HG02571 (cell line): ENCODE measurements at regions not wholly inside any gene's neighbourhood (a gene's known extent, or its start where the extent isn't known, plus 50 kb on each side); places are given as distances from the start of the nearest gene placed in this dataset.

Source experiments
- ATAC-seq: cut with Tn5 transposase; IDR thresholded peaks from one replicate; pipeline ENCODE4 v1.9.1; 2021; ENCODE audit warnings: mild to moderate bottlenecking, moderate library complexity; ENCODE audit not compliant: unreplicated experiment

DNA sequence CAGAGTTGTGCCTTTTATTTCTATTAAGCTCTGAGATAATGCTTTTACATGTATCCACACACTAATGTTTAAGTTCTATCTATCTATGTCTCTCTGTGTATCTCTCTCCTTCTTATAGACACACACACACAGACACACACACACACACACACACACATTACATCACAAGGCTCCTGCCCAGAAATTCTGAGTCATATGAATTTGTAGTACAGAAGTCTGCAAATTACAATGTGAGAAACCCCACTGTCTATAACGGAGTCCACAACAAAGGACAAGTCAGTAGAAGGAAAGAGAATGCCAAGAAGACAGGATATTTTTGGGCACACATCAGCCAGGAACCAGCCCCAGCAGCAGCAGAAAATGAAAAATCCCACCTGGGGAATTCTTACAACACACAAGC is 142.4 kb downstream of the EN1 start:
- ATAC-seq, result no peak

DNA sequence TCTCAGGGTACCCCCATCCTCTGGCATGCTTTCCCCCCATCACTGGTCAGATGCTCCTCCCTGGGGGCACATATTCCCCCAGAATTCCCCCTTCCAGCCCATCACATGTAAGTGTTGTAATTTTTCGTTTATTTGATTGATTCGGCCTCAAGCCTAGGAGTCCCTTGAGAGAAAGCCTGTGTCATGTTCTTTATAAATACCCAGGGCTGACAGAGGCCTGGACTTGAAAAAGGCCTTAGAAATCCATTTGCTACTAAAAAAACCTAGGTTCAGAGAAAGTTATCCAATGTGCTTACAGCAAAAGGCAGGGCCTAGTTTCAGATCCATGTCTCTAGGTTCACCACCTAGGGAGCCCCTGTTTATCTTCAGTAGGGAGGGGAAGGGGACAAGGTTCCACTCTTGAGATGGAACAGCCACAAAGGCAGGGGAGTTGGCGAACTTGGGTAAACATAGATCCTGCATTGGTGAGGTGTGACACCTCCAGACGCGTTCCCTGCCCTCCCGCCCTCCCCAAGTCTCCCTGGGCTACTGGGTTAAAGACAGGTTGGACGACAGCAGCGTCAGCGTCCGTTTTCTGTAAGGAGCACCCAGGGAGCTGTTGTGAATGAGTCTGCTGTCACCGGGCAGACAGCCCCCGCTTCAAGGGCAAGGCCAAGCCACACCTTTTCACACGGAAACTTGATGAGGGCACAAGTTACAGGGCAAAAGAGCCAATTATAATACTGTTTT is 147.8 kb downstream of the EN1 start:
- ATAC-seq, result no peak

DNA sequence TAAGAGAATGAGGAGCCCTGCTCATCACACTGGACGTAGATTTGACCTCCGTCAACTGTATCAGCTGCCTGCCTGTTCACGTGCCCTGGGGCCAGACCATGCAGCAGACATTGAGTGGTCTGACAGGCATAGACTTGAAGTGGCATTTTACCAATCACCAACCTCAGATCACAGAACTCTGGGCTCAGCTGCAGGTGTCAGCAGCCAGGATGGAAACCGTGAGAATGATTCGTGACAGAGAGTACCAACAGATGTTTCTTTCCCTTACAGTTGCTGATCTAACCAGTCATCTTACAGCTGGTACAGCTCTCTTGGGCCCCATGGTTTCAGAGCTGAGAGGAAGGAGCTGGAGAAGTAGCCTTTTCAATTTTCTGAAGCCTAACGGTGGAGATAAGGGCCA is 148.9 kb downstream of the EN1 start:
- no peak for ATAC-seq

DNA sequence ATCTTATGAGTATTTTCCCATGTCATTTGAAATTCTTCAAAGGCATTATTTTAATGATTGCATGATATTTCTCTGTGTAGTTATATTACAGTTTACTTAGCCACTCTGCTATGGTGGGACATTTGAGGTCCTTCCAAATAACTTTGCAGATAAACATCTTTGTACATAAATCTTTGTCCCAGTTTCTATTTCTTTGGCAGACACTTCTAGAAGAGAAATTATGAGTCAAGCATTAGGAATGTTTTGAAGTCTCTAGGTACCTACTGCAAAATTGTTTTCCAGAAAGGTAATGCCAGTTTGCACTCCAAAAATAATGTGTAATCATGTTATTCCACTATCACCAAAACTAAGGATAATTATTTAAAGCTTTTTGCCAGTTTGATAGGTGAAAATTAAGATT is 149.7 kb downstream of the EN1 start:
- ATAC-seq, result no peak

DNA sequence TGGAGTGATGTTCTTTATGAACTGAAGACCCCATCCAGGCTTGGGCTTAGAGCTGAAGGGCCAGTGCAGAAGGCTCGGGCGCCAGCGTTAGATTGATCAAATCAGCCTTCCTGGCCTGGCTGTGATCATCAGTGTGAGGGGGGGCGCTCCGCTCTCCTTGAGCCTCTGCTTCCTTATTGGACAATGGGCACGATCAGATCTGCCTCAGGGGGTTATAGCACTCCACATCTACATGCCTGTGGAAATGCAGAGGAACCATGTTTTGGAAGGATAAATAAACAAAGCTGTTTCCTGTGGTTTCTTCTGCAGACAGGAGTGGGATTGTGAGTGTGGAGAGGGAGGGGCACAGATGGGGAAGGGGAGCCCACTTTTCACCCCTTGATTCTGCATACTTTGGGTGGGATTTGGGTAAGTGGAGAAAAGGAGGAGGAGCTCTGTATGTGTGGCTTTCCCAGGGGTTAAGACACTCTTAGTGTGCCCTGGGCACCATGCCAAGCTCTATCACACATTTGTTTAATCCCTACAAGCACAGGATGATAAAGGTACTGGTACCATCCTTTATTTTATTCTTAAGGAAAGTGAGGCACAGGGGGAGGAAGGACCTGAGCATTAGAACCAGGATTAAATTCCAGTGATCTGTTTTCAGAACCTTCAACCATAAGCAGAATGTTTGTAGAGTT is 150.5 kb downstream of the EN1 start:
- ATAC-seq, result no peak

DNA sequence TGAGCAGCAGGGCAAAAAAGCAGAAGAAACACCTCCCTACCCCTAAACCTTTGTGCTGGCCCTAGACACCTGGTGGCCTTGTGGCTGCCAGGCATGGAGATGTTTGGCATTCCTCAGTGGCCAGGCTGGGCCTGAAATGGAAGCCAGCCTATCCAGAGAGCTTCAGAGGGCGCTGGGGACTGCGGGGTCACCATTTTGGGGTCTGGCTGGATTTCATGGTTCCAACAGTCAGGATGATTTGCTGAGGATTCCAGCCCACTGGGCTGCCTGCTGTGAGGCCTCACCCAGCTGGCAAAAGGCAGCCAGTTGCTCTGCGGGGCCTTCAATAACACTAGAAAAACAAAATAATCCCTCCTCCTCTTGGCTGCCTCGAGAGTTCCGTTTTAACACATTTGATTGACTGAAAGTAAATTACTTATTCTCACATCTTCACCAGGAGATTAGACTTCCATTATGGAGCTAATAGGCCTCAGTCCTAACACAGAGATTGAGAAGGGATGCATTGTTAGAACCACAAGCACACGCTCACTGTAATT is 154.1 kb downstream of the EN1 start:
- no peak for ATAC-seq

DNA sequence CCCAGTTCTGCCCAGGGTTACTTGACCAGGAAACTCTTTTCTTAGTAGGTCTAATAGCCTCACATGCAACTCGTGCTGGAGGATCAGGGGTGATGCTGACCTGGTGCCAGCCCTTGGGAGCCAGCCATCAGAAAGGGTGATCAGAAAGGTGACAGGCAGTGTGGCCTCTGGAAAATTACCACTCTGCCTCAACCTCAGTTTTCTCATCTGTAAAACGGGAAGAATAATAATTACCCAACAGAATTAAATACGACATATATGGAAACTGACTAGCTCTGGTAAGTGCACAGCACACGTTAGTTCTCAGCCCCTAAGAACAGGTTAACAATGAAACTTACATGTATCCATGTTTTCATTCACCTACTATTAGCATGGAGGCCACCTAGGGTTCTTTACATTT is 157.6 kb downstream of the EN1 start:
- ATAC-seq, result no peak

DNA sequence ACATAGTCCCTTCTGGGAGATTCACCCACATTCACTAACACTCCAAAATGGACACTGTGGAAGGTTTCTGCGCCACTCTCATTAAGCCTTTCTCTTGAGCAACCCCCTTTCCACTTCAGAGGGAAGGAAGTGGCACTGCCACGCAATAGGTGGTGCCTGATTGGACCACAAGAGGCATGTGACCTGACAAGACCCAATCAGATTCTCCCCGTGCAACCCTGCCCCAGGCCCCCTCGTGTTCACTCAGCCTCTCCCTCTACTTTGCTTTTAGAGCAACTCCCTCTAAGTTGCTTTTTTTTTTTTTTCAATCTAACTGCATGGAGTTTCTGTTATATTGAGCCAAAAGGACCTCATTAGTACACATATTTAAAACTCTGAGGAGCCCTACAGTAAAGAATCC is 158.0 kb downstream of the EN1 start:
- ATAC-seq, result no peak

DNA sequence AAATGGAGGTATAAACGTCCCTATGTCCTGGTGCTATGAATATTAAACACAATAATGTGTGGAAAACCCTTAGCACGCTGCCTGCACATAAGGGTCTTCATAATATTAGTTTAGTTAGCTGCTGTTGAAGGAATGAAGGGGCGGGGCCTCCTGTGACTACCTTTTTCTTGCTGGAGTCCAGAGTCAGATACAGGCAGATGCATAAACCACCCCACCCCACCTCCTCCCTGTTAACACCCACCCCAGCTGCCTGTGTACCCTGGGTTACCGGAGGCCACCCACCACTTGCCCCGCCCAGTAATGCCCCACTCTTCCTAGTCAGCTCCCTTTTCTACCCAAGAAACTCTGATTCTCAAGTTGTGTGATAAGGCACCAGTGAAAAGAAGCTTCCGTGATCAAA is 158.4 kb downstream of the EN1 start:
- no peak for ATAC-seq

DNA sequence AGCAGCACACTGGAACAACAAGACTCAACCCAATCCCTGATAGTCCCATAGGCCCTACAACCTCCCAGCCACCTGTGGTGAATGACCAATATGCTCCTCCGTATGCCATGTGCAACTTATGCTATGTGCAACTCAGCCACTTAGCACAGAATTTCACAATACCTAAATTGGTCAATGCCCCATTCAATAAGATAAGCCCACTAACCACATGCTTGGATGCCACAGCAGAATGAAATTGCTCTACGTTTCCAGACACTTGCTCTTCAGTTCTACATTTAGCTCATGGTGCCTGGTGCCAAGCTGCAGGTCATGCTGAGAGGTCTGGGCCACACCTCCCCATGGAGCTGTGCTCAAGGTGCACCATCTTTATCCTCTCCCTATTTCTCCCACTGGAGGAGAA is 159.8 kb downstream of the EN1 start:
- ATAC-seq, result no peak

DNA sequence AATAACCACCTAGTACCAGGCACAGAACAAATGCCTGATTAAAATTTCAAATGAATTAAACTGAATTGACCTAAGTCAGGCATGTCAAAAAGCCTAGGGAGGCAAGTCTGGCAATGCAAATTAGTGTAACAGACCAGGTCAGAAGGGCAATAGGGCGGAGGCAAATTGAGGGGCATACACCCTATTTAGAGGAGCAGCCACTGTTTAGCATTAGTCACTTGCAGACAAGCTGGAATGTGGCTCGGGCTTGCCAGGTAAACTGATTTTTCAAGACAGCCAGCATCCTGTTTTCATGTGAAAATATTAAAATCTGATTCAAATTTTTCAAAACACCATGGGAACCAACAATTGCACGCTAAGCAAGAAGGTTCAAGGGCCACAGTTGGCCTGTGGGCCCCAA is 160.3 kb downstream of the EN1 start:
- ATAC-seq, result no peak

DNA sequence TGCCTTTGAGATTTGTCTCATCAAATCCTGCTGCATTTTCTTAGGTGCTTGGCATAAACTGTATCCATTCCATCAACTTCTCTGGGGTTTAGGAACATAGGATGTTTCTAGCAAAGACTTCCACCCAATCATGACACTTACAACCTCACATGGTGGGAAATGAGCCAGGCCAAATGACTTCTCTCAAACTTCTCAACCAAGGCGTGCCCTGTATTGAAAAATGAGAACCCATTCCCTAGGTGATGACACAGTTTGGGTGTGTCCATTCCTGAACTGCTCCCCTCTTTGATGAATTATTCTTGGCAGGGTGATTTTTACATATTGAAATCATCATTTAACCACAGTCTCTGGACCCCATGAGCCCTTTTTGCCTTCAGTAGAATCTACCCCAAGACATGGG is 161.1 kb downstream of the EN1 start:
- no peak for ATAC-seq

DNA sequence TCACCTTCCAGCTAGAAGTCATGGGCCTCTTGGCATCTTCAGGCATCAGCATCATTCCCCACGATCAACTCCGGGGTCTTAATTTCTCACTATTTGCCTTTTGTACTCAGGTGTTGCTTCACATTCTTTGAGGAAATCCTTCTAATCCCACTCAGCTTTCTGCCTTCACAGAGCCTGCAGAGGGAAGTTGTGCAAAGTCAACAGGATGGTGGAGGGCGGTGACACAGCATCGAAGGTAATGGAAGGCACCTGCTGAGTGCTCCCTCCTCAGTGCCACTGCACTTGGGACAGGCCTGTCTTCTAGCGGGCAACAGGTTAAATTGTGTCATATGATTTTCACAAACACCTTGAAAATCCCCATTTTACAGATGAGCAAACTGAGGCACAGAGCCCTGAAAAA is 164.0 kb downstream of the EN1 start:
- ATAC-seq, result no peak

DNA sequence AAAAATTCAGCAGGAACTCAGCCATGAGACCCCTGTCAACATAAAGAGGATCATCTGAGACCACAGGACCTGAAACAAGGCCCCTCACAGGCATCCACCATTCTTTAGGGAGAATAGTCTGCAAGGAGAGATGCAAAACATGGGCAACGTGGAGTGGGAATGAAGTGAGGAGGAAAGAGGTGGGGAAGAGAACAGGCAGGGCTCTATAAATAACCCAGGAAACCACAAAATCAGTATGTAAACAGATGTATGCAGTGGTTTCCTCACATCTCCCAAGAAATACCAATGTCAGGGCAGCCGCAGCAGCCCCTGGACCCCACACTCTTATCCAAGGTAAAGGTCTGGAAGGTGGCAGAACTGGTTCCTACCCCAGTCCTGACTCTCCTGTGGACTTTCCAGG is 168.5 kb downstream of the EN1 start:
- ATAC-seq, result no peak

DNA sequence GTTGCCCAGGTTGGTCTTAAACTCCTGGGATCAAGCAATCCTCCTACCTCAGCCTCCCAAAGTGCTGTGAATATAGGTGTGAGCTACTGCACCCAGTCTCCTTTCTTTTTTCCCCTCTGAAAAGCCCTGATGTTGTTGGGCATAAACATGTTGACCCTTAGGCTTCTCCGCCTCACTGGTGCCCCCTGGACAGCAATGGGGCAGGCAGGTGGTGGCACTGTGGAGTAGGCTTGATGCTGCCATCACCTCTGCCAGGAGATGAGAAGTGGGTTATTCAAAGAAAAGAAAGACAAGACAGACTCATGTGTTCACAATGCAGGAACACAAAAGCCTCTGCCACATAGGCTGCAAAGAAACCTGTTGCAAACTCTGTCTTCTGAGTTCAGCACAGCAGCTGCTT is 169.9 kb downstream of the EN1 start:
- no peak for ATAC-seq

DNA sequence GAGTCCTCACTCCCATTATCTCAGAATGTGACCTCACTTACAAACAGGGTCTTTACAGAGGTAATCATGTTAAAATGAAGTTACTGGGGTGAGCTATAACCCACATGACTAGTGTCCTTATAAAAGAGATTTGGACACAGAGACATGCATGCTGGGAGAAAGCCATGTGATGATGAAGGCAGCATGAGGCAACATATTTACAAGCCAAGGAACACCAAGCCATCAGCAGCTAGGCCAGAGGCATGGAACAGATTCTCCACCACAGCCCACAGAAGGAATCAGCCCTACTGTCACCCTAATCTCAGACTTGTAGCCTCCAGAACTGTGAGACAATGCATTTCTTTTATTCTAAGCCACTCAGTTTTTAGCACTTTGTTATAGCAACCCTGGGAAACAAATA is 171.9 kb downstream of the EN1 start:
- no peak for ATAC-seq

DNA sequence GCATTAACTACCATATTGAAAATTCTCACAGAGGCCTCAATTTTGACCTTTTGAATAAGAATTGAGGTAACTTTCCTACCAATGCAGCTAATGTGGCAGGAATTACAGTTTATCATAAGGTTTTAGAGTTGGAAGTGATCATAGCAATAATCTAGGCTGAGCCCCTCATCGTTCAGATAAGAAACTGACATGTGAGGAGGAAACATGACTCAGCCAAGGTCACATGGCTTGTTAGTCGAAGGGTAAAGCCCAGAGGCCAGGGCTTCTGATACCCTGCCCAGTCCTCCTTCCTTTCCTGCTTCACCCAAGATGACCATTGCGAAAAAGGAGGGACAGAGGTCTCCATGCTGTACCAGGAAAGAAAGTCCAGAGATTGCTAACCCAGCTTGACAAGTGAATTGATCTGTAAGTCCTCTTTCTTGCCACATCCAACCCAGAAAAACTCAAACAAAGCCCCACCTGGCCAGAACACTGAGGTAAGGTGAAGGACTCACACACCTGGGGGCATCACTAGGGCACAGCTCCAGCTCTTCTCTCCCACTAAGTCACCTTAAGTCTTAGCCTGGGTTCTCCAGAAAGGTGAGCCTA is 174.8 kb downstream of the EN1 start:
- no peak for ATAC-seq

DNA sequence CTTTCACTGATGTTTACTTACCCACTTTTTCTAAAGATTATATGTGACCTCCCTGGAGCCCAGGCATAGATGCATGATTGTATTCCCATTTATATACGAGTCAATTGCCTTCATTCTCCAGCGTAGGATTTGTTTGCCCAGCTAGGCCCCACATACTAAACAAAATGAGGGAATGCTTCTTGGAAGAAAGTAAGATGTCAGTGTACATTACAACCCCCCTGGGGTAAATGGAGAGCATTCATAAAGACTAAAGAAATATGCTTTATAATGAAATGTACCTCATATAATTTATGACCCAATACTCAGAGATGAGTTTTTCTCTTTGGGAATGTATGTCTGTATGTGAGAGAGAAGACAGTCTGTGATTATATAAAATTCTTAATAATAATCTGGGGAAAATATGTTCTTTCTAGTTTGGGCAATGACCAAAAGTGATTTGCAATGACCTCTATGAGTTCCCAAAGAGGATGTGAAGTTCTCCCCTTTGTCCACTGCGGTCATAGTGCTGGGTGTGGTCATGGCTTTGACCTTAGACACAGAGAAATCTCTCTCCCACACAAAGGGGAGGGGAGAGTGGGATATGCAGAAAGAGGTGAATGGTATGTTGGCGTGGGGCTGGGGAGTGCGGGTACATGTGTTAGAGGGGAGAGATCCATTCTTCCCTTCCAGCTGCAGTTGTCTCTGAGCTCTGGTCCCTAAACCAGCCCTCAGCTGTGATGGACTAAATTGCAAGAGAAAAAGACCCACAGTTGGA is 175.6 kb downstream of the EN1 start:
- ATAC-seq, result no peak

DNA sequence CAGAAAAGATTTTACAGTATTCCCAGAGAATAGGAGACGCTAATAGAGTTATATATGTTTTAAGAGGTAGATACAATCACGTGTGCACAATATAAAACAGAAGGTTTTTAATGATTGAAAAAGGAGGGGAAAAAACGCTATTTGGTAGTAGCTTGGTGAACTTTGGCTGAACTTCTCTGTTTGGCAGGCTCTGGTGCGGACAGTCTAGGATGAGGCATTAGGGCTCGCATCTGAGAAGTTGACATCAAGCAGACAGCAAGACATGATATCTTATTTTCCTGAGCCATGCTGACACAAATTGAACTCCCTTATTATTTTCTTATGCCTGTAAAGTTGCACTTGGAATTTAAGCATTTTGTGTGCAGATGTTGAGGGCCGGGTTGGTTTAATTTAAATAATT is 176.6 kb downstream of the EN1 start:
- no peak for ATAC-seq

DNA sequence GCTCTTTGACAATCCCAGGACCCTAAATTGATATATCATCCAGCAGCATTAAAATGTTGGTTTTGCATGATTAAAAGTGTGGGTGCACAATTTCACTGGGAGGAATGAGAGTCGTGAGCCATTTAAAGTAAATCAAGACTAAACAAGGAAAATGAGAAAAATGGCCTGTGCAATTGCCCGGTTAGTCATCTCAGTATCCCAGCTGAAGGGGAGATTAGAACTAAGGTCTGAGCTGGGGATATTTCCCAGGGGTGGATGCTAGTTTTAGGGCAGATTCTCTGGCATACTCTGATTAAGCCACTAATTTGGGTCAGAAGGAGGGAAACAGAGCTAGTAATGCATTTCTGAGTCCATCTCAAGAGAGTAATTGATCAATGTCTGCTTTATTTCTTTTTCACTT is 177.2 kb downstream of the EN1 start:
- ATAC-seq, result no peak

DNA sequence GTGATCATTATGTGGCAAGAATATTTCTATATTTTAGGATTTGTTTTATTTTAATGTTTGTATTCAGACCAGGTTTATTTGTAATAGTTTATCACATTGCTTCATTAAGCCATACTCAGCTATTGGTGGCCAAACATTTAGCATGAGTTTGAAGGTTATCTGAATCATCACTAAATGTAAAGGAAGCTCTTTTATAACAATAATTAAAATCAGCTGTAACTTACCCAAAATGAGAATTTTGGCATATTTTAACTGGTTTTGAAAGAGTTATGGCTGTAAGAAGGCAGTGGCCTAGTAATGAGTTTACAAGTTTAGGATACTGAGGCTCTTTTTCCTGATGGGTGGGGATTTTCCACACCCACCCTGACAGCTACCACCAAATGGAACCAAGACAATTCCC is 177.8 kb downstream of the EN1 start:
- no peak for ATAC-seq
